RWPE2 (cell line): ENCODE measurements at regions not wholly inside any gene's neighbourhood (a gene's known extent, or its start where the extent isn't known, plus 50 kb on each side); places are given as distances from the start of the nearest gene placed in this dataset.

Experiments
- ATAC-seq: fragments of 200-7000 bp; cut with Tn5 transposase; 3 replicates; pipeline ENCODE4 v1.9.1; 2021; ENCODE audit warnings: low read depth
- DNase-seq: peaks from one replicate; pipeline ENCODE4 v3.0.0-alpha.2; 2020; ENCODE audit warnings: low spot score
- H3K27ac ChIP-seq: fragments of 450-650 bp; 2 replicates; pipeline ENCODE4 v1.5.1; 2017; ENCODE audit warnings: mild to moderate bottlenecking; ENCODE audit not compliant: poor library complexity, severe bottlenecking
- H3K27me3 ChIP-seq: fragments of 250-450 bp; sonication (Bioruptor Pico); 2 replicates; pipeline ENCODE4 v1.5.1; 2021; ENCODE audit warnings: mild to moderate bottlenecking, moderate library complexity; ENCODE audit not compliant: insufficient read depth, poor library complexity, severe bottlenecking
- H3K36me3 ChIP-seq: fragments of 250-450 bp; sonication (Bioruptor Pico); 2 replicates; pipeline ENCODE4 v1.5.1; 2020; ENCODE audit warnings: low read depth, mild to moderate bottlenecking, moderate library complexity
- H3K4me1 ChIP-seq: fragments of 250-450 bp; sonication (Bioruptor Pico); 2 replicates; pipeline ENCODE4 v1.5.1; 2021; ENCODE audit warnings: mild to moderate bottlenecking, moderate library complexity; ENCODE audit not compliant: insufficient read depth, poor library complexity, severe bottlenecking
- H3K4me3 ChIP-seq: fragments of 250-450 bp; sonication (Bioruptor Pico); 2 replicates; pipeline ENCODE4 v1.5.1; 2021; ENCODE audit warnings: mild to moderate bottlenecking, moderate library complexity; ENCODE audit not compliant: severe bottlenecking
- H3K9me3 ChIP-seq: fragments of 250-450 bp; sonication (Bioruptor Pico); 2 replicates; pipeline ENCODE4 v1.5.1; 2021; ENCODE audit warnings: mild to moderate bottlenecking, moderate library complexity; ENCODE audit not compliant: severe bottlenecking
- CTCF ChIP-seq: fragments of 450-650 bp; IDR thresholded peaks from one replicate; pipeline ENCODE4 v1.5.1; 2017; ENCODE audit warnings: mild to moderate bottlenecking, moderate library complexity; ENCODE audit not compliant: poor library complexity, severe bottlenecking

GRCh38 chr10:3432081-3432825 is 259.7 kb upstream of the PITRM1 start:
- no peaks in the 10 kb centered on the region for H3K36me3 ChIP-seq
- DNase-seq (no peak), ATAC-seq (no peak)
- H3K9me3 ChIP-seq = no peaks in the 10 kb centered on the region
- no peaks in the 10 kb centered on the region for H3K4me1 ChIP-seq
- TF ChIP-seq CTCF = no peak
- no peak overlapping the region for H3K4me3 ChIP-seq
- no peak overlapping the region for H3K27ac ChIP-seq
- H3K27me3 ChIP-seq = no peaks in the 10 kb centered on the region

- H3K4me3 ChIP-seq = no peak overlapping the region
- peaks cover 7% of the 10 kb centered on the region for H3K4me1 ChIP-seq
- ATAC-seq = no peak
- no peak overlapping the region for H3K27ac ChIP-seq
- H3K27me3 ChIP-seq = no peaks in the 10 kb centered on the region
- no peak for DNase-seq
- no peak for TF ChIP-seq CTCF
- H3K36me3 ChIP-seq = no peaks in the 10 kb centered on the region
- no peaks in the 10 kb centered on the region for H3K9me3 ChIP-seq
These were observed 257.9 kb upstream of the PITRM1 start for GRCh38 chr10:3430501-3430900.

- no peak overlapping the region for H3K4me3 ChIP-seq
- no peak for ATAC-seq
- no peak for TF ChIP-seq CTCF
- H3K27me3 ChIP-seq = no peaks in the 10 kb centered on the region
- H3K4me1 ChIP-seq = peaks cover 7% of the 10 kb centered on the region
- H3K27ac ChIP-seq = no peak overlapping the region
- H3K36me3 ChIP-seq = no peaks in the 10 kb centered on the region
- DNase-seq = no peak
- no peaks in the 10 kb centered on the region for H3K9me3 ChIP-seq
These were observed 257.1 kb upstream of the PITRM1 start for GRCh38 chr10:3429676-3430075.

- Histone ChIP-seq H3K9me3 (no peaks in the 10 kb centered on the region), H3K4me3 (no peak overlapping the region), H3K27me3 (no peaks in the 10 kb centered on the region), H3K4me1 (peaks cover 7% of the 10 kb centered on the region), H3K36me3 (no peaks in the 10 kb centered on the region), H3K27ac (no peak overlapping the region)
- ATAC-seq (no peak), DNase-seq (no peak)
- no peak for TF ChIP-seq CTCF
These were observed 256.2 kb upstream of the PITRM1 start for GRCh38 chr10:3428826-3429225.

GRCh38 chr10:3427950-3428354 is 255.4 kb upstream of the PITRM1 start:
- DNase-seq = no peak
- Histone ChIP-seq H3K27ac (no peak overlapping the region), H3K4me1 (peaks cover 7% of the 10 kb centered on the region), H3K9me3 (no peaks in the 10 kb centered on the region), H3K4me3 (no peak overlapping the region), H3K27me3 (no peaks in the 10 kb centered on the region), H3K36me3 (no peaks in the 10 kb centered on the region)
- no peak for ATAC-seq
- TF ChIP-seq CTCF = no peak
